SK-N-SH treated with all-trans-retinoic acid at 6 μM for 48 hours (cell line): ENCODE measurements at regions not wholly inside any gene's neighbourhood (a gene's known extent, or its start where the extent isn't known, plus 50 kb on each side); places are given as distances from the start of the nearest gene placed in this dataset.
A peak's percentile ranks its signal among the peaks of the same experiment; 100 is the strongest.

Source experiments
- ATAC-seq: fragments of 200-7000 bp; cut with Tn5 transposase; 3 replicates; pipeline ENCODE4 v1.9.1; 2020; ENCODE audit warnings: mild to moderate bottlenecking, moderate library complexity
- ESRRG ChIP-seq: fragments of 250-450 bp; sonication (Bioruptor Pico); IDR thresholded peaks from 2 replicates; pipeline ENCODE4 v1.6.1; 2021; ENCODE audit warnings: mild to moderate bottlenecking
- GLIS3 ChIP-seq: fragments of 250-450 bp; sonication (Bioruptor Pico); IDR thresholded peaks from 2 replicates; pipeline ENCODE4 v1.5.0; 2020; ENCODE audit warnings: mild to moderate bottlenecking, moderate library complexity
- ISL1 ChIP-seq: fragments of 250-450 bp; sonication (Bioruptor Pico); IDR thresholded peaks from 2 replicates; pipeline ENCODE4 v2.1.2; 2022; ENCODE audit warnings: mild to moderate bottlenecking, moderate library complexity
- OSR1 ChIP-seq: fragments of 250-450 bp; sonication (Bioruptor Pico); IDR thresholded peaks from 2 replicates; pipeline ENCODE4 v1.8.0; 2022; ENCODE audit warnings: moderate library complexity, mild to moderate bottlenecking, inconsistent platforms
- PPARA ChIP-seq: fragments of 250-450 bp; sonication (Bioruptor Pico); IDR thresholded peaks from 2 replicates; pipeline ENCODE4 v1.5.0; 2020; ENCODE audit warnings: mild to moderate bottlenecking, borderline replicate concordance
- RARB ChIP-seq: fragments of 250-450 bp; sonication (Bioruptor Pico); IDR thresholded peaks from 2 replicates; pipeline ENCODE4 v1.8.0; 2021; ENCODE audit warnings: mild to moderate bottlenecking, moderate library complexity
- SNAI2 ChIP-seq: fragments of 250-450 bp; sonication (Bioruptor Pico); IDR thresholded peaks from 2 replicates; pipeline ENCODE4 v1.5.0; 2020; ENCODE audit warnings: mild to moderate bottlenecking, moderate library complexity
- TCF4 ChIP-seq: fragments of 250-450 bp; sonication (Bioruptor Pico); IDR thresholded peaks from 2 replicates; pipeline ENCODE4 v1.8.0; 2021; ENCODE audit warnings: mild to moderate bottlenecking, moderate library complexity, borderline replicate concordance
- TOX ChIP-seq: fragments of 250-450 bp; sonication (Bioruptor Pico); IDR thresholded peaks from 2 replicates; pipeline ENCODE4 v1.8.0; 2021; ENCODE audit warnings: mild to moderate bottlenecking, moderate library complexity, borderline replicate concordance
- ZC3H10 ChIP-seq: fragments of 250-450 bp; sonication (Bioruptor Pico); IDR thresholded peaks from 2 replicates; pipeline ENCODE4 v1.5.1; 2021; ENCODE audit warnings: mild to moderate bottlenecking, moderate library complexity
- ZFP3 ChIP-seq: fragments of 250-450 bp; sonication (Bioruptor Pico); IDR thresholded peaks from 2 replicates; pipeline ENCODE4 v1.5.0; 2020; ENCODE audit warnings: mild to moderate bottlenecking, moderate library complexity
- ZFP30 ChIP-seq: fragments of 450-650 bp; formaldehyde crosslinking; IDR thresholded peaks from 2 replicates; pipeline ENCODE4 v1.5.0; 2022; ENCODE audit warnings: mild to moderate bottlenecking, moderate library complexity
- ZNF70 ChIP-seq: fragments of 450-650 bp; formaldehyde crosslinking; IDR thresholded peaks from 2 replicates; pipeline ENCODE4 v1.5.0; 2020; ENCODE audit warnings: mild to moderate bottlenecking, moderate library complexity
- ZNF8 ChIP-seq: fragments of 450-650 bp; formaldehyde crosslinking; IDR thresholded peaks from 2 replicates; pipeline ENCODE4 v1.5.0; 2020; ENCODE audit warnings: mild to moderate bottlenecking, moderate library complexity
- TF ChIP-seq, protein P1 (sequence below): fragments of 250-450 bp; sonication (Bioruptor Pico); IDR thresholded peaks from 2 replicates; pipeline ENCODE4 v1.5.0; 2020; ENCODE audit warnings: mild to moderate bottlenecking, moderate library complexity
- TF ChIP-seq, protein P2 (sequence below): fragments of 250-450 bp; sonication (Bioruptor Pico); IDR thresholded peaks from 2 replicates; pipeline ENCODE4 v1.8.0; 2021; ENCODE audit warnings: low read depth, mild to moderate bottlenecking, moderate library complexity, borderline replicate concordance
- TF ChIP-seq, protein P3 (sequence below): fragments of 250-450 bp; sonication (Bioruptor Pico); IDR thresholded peaks from 2 replicates; pipeline ENCODE4 v1.8.0; 2020; ENCODE audit warnings: mild to moderate bottlenecking, moderate library complexity, borderline replicate concordance
- TF ChIP-seq, protein P4 (sequence below): fragments of 250-450 bp; sonication (Bioruptor Pico); IDR thresholded peaks from 2 replicates; pipeline ENCODE4 v1.5.1; 2021; ENCODE audit warnings: mild to moderate bottlenecking, moderate library complexity

DNA sequence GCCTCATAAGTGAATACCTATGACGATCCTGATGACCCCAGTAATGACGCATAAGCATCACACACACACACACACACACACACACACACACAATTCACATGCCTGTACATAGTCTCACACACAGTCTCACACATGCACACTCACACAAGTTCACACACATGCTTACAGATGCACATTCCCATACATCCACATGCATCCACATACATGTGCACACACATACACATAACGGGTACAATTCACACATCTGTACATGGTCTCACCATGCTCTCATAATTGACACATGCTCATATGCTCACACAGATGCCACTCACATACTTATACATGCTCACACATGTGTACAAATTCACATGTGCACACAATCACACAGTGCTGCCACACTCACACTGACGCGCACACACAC lies 105.7 kb upstream of the VSTM2B start:
- TF ChIP-seq ZNF8 (CRISPR knock-in tag), result no peak
- no peak for TF ChIP-seq ZNF70
- TF ChIP-seq, protein P1, sequence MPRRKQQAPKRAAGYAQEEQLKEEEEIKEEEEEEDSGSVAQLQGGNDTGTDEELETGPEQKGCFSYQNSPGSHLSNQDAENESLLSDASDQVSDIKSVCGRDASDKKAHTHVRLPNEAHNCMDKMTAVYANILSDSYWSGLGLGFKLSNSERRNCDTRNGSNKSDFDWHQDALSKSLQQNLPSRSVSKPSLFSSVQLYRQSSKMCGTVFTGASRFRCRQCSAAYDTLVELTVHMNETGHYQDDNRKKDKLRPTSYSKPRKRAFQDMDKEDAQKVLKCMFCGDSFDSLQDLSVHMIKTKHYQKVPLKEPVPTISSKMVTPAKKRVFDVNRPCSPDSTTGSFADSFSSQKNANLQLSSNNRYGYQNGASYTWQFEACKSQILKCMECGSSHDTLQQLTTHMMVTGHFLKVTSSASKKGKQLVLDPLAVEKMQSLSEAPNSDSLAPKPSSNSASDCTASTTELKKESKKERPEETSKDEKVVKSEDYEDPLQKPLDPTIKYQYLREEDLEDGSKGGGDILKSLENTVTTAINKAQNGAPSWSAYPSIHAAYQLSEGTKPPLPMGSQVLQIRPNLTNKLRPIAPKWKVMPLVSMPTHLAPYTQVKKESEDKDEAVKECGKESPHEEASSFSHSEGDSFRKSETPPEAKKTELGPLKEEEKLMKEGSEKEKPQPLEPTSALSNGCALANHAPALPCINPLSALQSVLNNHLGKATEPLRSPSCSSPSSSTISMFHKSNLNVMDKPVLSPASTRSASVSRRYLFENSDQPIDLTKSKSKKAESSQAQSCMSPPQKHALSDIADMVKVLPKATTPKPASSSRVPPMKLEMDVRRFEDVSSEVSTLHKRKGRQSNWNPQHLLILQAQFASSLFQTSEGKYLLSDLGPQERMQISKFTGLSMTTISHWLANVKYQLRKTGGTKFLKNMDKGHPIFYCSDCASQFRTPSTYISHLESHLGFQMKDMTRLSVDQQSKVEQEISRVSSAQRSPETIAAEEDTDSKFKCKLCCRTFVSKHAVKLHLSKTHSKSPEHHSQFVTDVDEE, result no peak
- no peak for TF ChIP-seq TCF4
- TF ChIP-seq PPARA (CRISPR knock-in tag), result no peak
- no peak for ATAC-seq

DNA sequence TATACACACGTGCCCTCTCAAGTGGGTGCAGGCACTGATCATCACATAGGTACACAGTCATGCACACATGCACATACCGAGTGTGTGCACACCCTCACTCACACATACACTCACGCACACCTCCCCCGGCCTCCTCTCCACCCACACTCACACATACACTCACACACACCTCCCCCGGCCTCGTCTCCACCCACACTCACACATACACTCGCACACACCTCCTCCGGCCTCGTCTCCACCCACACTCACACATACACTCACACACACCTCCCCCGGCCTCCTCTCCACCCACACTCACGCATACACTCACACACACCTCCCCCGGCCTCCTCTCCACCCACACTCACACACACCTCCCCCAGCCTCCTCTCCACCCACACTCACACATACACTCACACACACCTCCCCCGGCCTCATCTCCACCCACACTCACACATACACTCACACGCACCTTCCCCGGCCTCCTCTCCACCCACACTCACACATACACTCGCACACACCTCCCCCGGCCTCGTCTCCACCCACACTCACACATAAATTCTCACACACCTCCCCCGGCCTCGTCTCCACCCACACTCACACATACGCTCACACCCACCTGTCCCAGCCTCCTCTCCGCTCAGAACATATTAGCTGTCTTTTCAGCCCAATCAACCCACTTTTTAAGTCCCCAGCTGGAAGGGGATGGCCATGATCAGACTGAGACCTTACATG lies 105.2 kb upstream of the VSTM2B start:
- TF ChIP-seq TOX (CRISPR knock-in tag) (no peak), ZFP30 (CRISPR knock-in tag) (no peak), ZC3H10 (CRISPR knock-in tag) (no peak), SNAI2 (CRISPR knock-in tag) (no peak), PPARA (CRISPR knock-in tag) (no peak), ZFP3 (CRISPR knock-in tag) (no peak), ZNF70 (no peak), ESRRG (CRISPR knock-in tag) (no peak), ISL1 (CRISPR knock-in tag) (no peak), RARB (CRISPR knock-in tag) (no peak)
- TF ChIP-seq, protein P2, sequence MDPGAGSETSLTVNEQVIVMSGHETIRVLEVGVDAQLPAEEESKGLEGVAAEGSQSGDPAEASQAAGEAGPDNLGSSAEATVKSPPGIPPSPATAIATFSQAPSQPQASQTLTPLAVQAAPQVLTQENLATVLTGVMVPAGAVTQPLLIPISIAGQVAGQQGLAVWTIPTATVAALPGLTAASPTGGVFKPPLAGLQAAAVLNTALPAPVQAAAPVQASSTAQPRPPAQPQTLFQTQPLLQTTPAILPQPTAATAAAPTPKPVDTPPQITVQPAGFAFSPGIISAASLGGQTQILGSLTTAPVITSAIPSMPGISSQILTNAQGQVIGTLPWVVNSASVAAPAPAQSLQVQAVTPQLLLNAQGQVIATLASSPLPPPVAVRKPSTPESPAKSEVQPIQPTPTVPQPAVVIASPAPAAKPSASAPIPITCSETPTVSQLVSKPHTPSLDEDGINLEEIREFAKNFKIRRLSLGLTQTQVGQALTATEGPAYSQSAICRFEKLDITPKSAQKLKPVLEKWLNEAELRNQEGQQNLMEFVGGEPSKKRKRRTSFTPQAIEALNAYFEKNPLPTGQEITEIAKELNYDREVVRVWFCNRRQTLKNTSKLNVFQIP (CRISPR knock-in tag), result no peak
- TF ChIP-seq, protein P3, sequence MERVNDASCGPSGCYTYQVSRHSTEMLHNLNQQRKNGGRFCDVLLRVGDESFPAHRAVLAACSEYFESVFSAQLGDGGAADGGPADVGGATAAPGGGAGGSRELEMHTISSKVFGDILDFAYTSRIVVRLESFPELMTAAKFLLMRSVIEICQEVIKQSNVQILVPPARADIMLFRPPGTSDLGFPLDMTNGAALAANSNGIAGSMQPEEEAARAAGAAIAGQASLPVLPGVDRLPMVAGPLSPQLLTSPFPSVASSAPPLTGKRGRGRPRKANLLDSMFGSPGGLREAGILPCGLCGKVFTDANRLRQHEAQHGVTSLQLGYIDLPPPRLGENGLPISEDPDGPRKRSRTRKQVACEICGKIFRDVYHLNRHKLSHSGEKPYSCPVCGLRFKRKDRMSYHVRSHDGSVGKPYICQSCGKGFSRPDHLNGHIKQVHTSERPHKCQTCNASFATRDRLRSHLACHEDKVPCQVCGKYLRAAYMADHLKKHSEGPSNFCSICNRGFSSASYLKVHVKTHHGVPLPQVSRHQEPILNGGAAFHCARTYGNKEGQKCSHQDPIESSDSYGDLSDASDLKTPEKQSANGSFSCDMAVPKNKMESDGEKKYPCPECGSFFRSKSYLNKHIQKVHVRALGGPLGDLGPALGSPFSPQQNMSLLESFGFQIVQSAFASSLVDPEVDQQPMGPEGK (CRISPR knock-in tag), result no peak
- TF ChIP-seq, protein P1, result no peak
- TF ChIP-seq, protein P4, sequence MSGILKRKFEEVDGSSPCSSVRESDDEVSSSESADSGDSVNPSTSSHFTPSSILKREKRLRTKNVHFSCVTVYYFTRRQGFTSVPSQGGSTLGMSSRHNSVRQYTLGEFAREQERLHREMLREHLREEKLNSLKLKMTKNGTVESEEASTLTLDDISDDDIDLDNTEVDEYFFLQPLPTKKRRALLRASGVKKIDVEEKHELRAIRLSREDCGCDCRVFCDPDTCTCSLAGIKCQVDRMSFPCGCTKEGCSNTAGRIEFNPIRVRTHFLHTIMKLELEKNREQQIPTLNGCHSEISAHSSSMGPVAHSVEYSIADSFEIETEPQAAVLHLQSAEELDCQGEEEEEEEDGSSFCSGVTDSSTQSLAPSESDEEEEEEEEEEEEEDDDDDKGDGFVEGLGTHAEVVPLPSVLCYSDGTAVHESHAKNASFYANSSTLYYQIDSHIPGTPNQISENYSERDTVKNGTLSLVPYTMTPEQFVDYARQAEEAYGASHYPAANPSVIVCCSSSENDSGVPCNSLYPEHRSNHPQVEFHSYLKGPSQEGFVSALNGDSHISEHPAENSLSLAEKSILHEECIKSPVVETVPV (CRISPR knock-in tag), result no peak
- ATAC-seq, result no peak

DNA sequence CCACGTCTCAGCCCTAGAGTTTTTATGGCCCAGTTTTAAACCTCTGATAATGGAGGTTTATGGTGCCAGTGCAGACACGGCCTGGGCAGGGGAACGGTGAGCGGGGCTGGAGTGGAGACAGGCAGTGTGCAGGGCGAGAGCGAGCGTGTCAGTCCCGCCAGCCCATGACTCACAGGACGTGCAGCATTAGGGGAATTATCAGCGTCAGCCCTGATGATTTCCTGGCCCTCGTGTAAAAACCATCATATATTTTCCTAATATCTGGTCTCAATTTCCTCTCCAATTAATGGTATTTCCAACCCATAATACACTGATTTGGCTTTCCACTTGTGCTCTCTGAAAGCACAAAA lies 104.6 kb upstream of the VSTM2B start:
- TF ChIP-seq OSR1, result no peak
- no peak for TF ChIP-seq TCF4
- no peak for TF ChIP-seq SNAI2 (CRISPR knock-in tag)
- TF ChIP-seq RARB (CRISPR knock-in tag), result no peak
- no peak for TF ChIP-seq GLIS3 (CRISPR knock-in tag)
- TF ChIP-seq, protein P1, result no peak

More for the DNA sequence above, 104.6 kb upstream of the VSTM2B start:
- peak; percentile 50; the same call in 1 of the 3 replicates for ATAC-seq
